DND-41 (cell line): ENCODE measurements at regions not wholly inside any gene's neighbourhood (a gene's known extent, or its start where the extent isn't known, plus 50 kb on each side); places are given as distances from the start of the nearest gene placed in this dataset.

Experiments used
- CTCF ChIP-seq: IDR thresholded peaks from 2 replicates; pipeline ENCODE4 v1.5.1; 2012; ENCODE audit warnings: borderline replicate concordance, low read length, moderate library complexity, mild to moderate bottlenecking; ENCODE audit not compliant: poor library complexity, severe bottlenecking; ENCODE audit errors: extremely low read depth
- EZH2 ChIP-seq: IDR thresholded peaks from 3 replicates; pipeline ENCODE4 v1.6.1; 2012; ENCODE audit warnings: borderline replicate concordance, low read depth, mild to moderate bottlenecking, moderate library complexity, low read length, inconsistent platforms; ENCODE audit not compliant: severe bottlenecking

DNA sequence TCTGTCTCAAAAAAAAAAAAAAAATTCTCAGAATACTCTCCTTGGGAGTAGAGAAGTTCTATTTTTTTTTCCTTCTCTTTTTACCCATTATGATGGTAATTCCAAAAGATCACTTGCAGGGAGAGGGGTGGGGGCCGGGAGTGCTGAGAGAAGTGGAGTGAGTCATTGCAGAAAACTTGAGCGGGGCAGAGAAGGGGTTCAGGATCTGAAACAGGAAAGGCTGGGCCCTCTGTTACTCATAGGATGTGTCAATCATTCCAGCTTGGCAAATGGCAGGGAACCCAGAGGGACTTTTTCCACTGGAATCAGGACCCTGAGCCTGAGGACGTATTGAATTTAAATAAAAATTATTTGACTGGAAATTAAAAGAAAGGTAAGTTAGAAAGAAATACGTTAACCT is 111.4 kb upstream of the ARMC2 start:
- TF ChIP-seq CTCF: no peak
- no peak for TF ChIP-seq EZH2
